HEK293T (cell line): ENCODE measurements at regions not wholly inside any gene's neighbourhood (a gene's known extent, or its start where the extent isn't known, plus 50 kb on each side); places are given as distances from the start of the nearest gene placed in this dataset.

ENCODE experiments used
- CTCF ChIA-PET: fragments of 350-600 bp; formaldehyde crosslinking; extraction: SDS; loops from one replicate; lab custom pipeline; 2021; ENCODE audit warnings: antibody characterized with exemption, inconsistent platforms; lab: Yijun Ruan, JAX
- POLR2A ChIA-PET: fragments of 350-600 bp; formaldehyde crosslinking; extraction: SDS; loops from one replicate; lab custom pipeline; 2020; ENCODE audit warnings: antibody characterized with exemption, inconsistent platforms; lab: Yijun Ruan, JAX
- DNase-seq: peaks from one replicate; pipeline ENCODE4 v3.0.0; 2012; ENCODE audit warnings: mixed read lengths; ENCODE audit errors: extremely low spot score
- ARNT ChIP-seq: fragments of 450-650 bp; IDR thresholded peaks from 2 replicates; pipeline ENCODE4 v1.6.1; 2017; ENCODE audit warnings: mild to moderate bottlenecking
- BHLHE40 ChIP-seq: fragments of 450-650 bp; IDR thresholded peaks from 2 replicates; pipeline ENCODE4 v1.6.1; 2016; ENCODE audit warnings: mild to moderate bottlenecking, moderate library complexity, borderline replicate concordance
- CTBP1 ChIP-seq: fragments of 450-650 bp; IDR thresholded peaks from 2 replicates; pipeline ENCODE4 v1.6.1; 2016; ENCODE audit warnings: borderline replicate concordance
- ELF4 ChIP-seq: fragments of 450-650 bp; IDR thresholded peaks from 2 replicates; pipeline ENCODE4 v1.6.1; 2017; ENCODE audit warnings: antibody characterized with exemption
- FOXA1 ChIP-seq: fragments of 450-650 bp; IDR thresholded peaks from 2 replicates; pipeline ENCODE4 v1.6.1; 2016; ENCODE audit warnings: mild to moderate bottlenecking
- FOXK2 ChIP-seq: fragments of 450-650 bp; IDR thresholded peaks from 2 replicates; pipeline ENCODE4 v1.6.1; 2016; ENCODE audit warnings: mild to moderate bottlenecking
- FOXM1 ChIP-seq: fragments of 450-650 bp; IDR thresholded peaks from 2 replicates; pipeline ENCODE4 v1.6.1; 2017; ENCODE audit warnings: mild to moderate bottlenecking, borderline replicate concordance
- HDGF ChIP-seq: fragments of 450-650 bp; IDR thresholded peaks from 2 replicates; pipeline ENCODE4 v1.6.1; 2017; ENCODE audit warnings: antibody characterized with exemption, borderline replicate concordance
- L3MBTL2 ChIP-seq: fragments of 450-650 bp; conservative IDR thresholded peaks from 2 replicates; pipeline ENCODE4 v1.6.1; 2016; ENCODE audit warnings: mild to moderate bottlenecking
- LEF1 ChIP-seq: fragments of 450-650 bp; IDR thresholded peaks from 2 replicates; pipeline ENCODE4 v1.6.1; 2017; ENCODE audit warnings: mild to moderate bottlenecking, borderline replicate concordance
- NFRKB ChIP-seq: fragments of 450-650 bp; IDR thresholded peaks from 2 replicates; pipeline ENCODE4 v1.6.1; 2016; ENCODE audit warnings: mild to moderate bottlenecking, moderate library complexity
- SP1 ChIP-seq: fragments of 450-650 bp; IDR thresholded peaks from 2 replicates; pipeline ENCODE4 v1.6.1; 2017
- SUZ12 ChIP-seq: fragments of 450-650 bp; IDR thresholded peaks from 2 replicates; pipeline ENCODE4 v1.6.1; 2016; ENCODE audit warnings: mild to moderate bottlenecking
- TARDBP ChIP-seq: fragments of 450-650 bp; IDR thresholded peaks from 2 replicates; pipeline ENCODE4 v1.6.1; 2016
- ZNF384 ChIP-seq: fragments of 450-650 bp; IDR thresholded peaks from 2 replicates; pipeline ENCODE4 v1.6.1; 2016
- TF ChIP-seq, protein P1 (sequence below): fragments of 450-650 bp; IDR thresholded peaks from 2 replicates; pipeline ENCODE4 v1.6.1; 2016

DNA sequence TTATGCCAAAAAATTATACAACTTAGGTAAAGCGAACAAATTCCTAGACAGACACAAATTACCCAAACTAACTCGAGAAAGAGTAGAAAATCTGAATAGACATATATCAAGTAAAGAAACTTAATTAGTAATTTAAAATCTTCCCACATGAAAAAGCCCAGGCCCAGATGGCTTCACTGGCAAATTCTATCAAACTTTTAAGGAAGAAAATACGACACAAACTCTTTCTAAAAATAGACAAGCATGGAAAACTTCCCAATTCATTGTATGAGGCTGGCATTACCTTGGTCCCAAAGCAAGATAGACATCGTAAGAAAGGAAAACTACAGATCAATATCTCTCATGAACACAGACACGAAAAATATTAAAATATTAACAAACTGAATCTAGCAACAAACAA lies 135.3 kb downstream of the DRD1 start:
- TF ChIP-seq FOXA1: no peak
- TF ChIP-seq FOXM1: no peak
- no peak for TF ChIP-seq ZNF384
- TF ChIP-seq LEF1: no peak
- no peak for TF ChIP-seq TARDBP
- TF ChIP-seq L3MBTL2: no peak
- TF ChIP-seq SUZ12: no peak
- no peak for TF ChIP-seq CTBP1
- TF ChIP-seq HDGF: no peak
- TF ChIP-seq, protein P1, sequence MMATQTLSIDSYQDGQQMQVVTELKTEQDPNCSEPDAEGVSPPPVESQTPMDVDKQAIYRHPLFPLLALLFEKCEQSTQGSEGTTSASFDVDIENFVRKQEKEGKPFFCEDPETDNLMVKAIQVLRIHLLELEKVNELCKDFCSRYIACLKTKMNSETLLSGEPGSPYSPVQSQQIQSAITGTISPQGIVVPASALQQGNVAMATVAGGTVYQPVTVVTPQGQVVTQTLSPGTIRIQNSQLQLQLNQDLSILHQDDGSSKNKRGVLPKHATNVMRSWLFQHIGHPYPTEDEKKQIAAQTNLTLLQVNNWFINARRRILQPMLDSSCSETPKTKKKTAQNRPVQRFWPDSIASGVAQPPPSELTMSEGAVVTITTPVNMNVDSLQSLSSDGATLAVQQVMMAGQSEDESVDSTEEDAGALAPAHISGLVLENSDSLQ: no peak
- no peak for TF ChIP-seq BHLHE40
- TF ChIP-seq FOXK2: no peak
- TF ChIP-seq ARNT: no peak
- TF ChIP-seq NFRKB: no peak
- TF ChIP-seq SP1: no peak
- no peak for TF ChIP-seq ELF4
- no peak for DNase-seq
- ChIA-PET CTCF (no interaction called here), POLR2A (no interaction called here)

- ChIA-PET POLR2A (no interaction called here), CTCF (no interaction called here)
Measured at GRCh38 chr5:175306381-175306780, 137.6 kb downstream of the DRD1 start.

GRCh38 chr5:175305251-175305650 lies 138.7 kb downstream of the DRD1 start:
- no peak for DNase-seq
- CTCF ChIA-PET: interaction anchor here (0.6 to 0.7 kb wide), 2 partner anchors 44 to 723 kb away, joined by 4 read pairs; no protein-coding TSS in a partner anchor
- no peak for TF ChIP-seq LEF1
- TF ChIP-seq BHLHE40: no peak
- no peak for TF ChIP-seq FOXM1
- no peak for TF ChIP-seq CTBP1
- TF ChIP-seq ELF4: no peak
- TF ChIP-seq, protein P1: no peak
- no peak for TF ChIP-seq SUZ12
- TF ChIP-seq L3MBTL2: no peak
- no peak for TF ChIP-seq ZNF384
- TF ChIP-seq FOXK2: no peak
- POLR2A ChIA-PET: no interaction called here

More at GRCh38 chr5:175306381-175306780, 137.6 kb downstream of the DRD1 start:
- DNase-seq: no peak
- TF ChIP-seq NFRKB (no peak), L3MBTL2 (no peak), ELF4 (no peak), ZNF384 (no peak), LEF1 (no peak), ARNT (no peak), FOXK2 (no peak), CTBP1 (no peak), SUZ12 (no peak), SP1 (no peak), FOXA1 (no peak), BHLHE40 (no peak), TARDBP (no peak), HDGF (no peak)

DNA sequence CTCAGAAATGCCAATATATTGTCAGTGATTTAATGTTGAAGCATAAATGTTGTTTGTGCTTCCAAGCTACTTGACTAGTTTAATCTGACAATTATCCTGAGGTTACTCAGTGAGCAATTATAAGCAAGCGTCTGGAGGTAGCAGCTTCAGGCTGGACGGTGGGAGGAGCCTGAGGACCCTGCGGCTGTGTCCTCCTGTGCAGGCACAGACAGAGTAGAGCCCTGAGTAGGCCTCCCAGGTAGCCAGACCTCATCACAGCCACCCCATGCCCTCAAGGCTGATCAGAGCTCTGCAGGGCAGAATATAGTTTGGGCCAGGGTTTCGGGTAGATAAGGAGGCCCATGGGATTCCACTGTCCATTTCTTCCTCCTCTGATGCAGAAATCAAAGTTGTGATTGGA lies 153.6 kb downstream of the DRD1 start:
- ChIA-PET CTCF (no interaction called here), POLR2A (no interaction called here)
- DNase-seq: no peak
- TF ChIP-seq CTBP1: no peak
- TF ChIP-seq HDGF: no peak
- no peak for TF ChIP-seq ARNT
- TF ChIP-seq TARDBP: no peak
- TF ChIP-seq FOXK2: no peak
- no peak for TF ChIP-seq NFRKB
- TF ChIP-seq L3MBTL2: no peak

DNA sequence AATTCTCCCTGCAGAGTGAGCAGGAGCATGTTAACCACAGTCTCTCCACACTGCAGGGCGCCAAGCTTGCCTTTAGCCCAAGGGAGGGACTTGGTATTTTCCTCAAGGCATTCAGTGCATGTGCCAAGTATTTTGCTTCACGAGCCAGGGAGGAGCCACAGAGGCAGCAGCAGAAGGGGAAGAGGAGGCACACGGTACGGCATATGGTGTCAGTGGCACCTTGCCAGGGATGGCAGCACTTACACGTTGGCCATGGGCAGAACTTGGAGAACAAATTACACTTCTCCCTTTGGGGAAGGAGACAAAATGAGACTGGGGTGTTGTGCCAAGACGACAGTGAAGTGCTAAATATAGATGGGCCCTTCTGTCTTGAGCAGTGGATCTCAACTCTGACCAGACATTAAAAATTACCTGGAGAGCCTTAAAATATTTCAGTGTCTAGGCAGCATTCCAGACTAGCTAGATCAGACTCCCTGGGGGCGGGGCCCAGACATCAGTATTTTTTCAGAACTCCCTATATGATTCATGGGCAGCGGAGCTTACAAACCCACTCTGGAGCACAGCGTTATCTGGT lies 155.8 kb downstream of the DRD1 start:
- TF ChIP-seq HDGF (no peak), CTBP1 (no peak), NFRKB (no peak), ELF4 (no peak), LEF1 (no peak), FOXM1 (no peak)
- POLR2A ChIA-PET: no interaction called here
- DNase-seq: no peak
- CTCF ChIA-PET: no interaction called here

GRCh38 chr5:175286981-175287380 lies 157.0 kb downstream of the DRD1 start:
- ChIA-PET CTCF (interaction anchor here (0.5 kb wide), 1 partner anchor 394 kb away, joined by 3 read pairs; no protein-coding TSS in a partner anchor), POLR2A (no interaction called here)
- no peak for TF ChIP-seq FOXM1
- no peak for TF ChIP-seq HDGF
- TF ChIP-seq BHLHE40: no peak
- no peak for TF ChIP-seq ARNT
- TF ChIP-seq ZNF384: no peak
- no peak for TF ChIP-seq FOXA1
- no peak for TF ChIP-seq CTBP1
- no peak for TF ChIP-seq L3MBTL2
- TF ChIP-seq, protein P1: no peak
- TF ChIP-seq SP1: no peak
- TF ChIP-seq SUZ12: no peak
- TF ChIP-seq TARDBP: no peak
- no peak for DNase-seq
